GM18868 (cell line): ENCODE measurements at regions not wholly inside any gene's neighbourhood (a gene's known extent, or its start where the extent isn't known, plus 50 kb on each side); places are given as distances from the start of the nearest gene placed in this dataset.
"Not testable (repeated sequence)": the region's sequence is repeated elsewhere in the genome, so short reads cannot be mapped to it uniquely, and the experiment has no call there.

Experiments
- ATAC-seq: cut with Tn5 transposase; IDR thresholded peaks from one replicate; pipeline ENCODE4 v1.9.1; 2021; ENCODE audit warnings: mild to moderate bottlenecking, moderate library complexity; ENCODE audit not compliant: unreplicated experiment

- ATAC-seq: no peak
These were observed 344.1 kb downstream of the SH2D1A start for GRCh38 chrX:124690495-124690894.

GRCh38 chrX:124699876-124700275 lies 353.5 kb downstream of the SH2D1A start:
- ATAC-seq: no peak

GRCh38 chrX:124717537-124717936 lies 371.2 kb downstream of the SH2D1A start:
- no peak for ATAC-seq

- ATAC-seq: no peak
These were observed 372.7 kb downstream of the SH2D1A start for GRCh38 chrX:124719060-124719459.

DNA sequence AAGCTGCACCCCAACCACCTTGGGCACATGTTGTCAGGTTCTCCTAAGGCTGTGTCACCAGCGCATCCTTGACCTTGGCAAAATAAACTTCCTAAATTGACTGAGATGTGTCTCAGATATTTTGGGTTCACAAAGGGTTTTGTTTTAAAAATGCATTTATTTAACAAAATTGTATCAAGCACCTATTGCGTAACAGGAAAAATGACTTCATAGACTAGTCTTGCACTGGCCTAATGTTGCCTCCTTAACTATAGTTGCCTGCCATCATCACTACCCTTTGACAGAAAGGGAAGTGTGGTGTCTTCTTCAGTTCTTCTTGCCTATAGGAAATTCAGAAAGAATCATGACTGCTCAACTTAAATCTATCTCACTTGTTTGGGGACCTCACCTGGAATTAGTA lies 374.2 kb downstream of the SH2D1A start:
- no peak for ATAC-seq

DNA sequence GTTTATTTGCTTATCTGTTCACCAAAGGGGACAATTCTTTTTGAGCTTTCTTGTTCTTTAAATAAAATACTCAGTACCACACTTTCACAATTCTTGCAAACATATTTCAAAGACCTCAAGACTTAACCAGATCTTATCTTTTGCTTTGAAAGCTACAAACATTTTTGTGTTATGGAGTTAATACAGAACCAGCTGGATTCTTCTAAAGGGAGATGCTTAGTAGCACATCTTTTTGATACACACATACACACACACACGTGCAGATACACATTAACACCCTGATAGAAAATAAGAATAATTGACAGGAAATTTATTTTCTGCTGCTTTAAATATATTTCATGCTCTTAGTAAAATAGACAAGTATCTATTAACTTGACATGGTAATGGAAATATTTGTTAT lies 379.1 kb downstream of the SH2D1A start:
- no peak for ATAC-seq

GRCh38 chrX:124726292-124726691 lies 379.9 kb downstream of the SH2D1A start:
- ATAC-seq: no peak

GRCh38 chrX:124726881-124727280 lies 380.5 kb downstream of the SH2D1A start:
- no peak for ATAC-seq

- ATAC-seq: no peak
These were observed 390.3 kb downstream of the SH2D1A start for GRCh38 chrX:124736553-124737270.

GRCh38 chrX:124737771-124738170 lies 391.4 kb downstream of the SH2D1A start:
- ATAC-seq: no peak

DNA sequence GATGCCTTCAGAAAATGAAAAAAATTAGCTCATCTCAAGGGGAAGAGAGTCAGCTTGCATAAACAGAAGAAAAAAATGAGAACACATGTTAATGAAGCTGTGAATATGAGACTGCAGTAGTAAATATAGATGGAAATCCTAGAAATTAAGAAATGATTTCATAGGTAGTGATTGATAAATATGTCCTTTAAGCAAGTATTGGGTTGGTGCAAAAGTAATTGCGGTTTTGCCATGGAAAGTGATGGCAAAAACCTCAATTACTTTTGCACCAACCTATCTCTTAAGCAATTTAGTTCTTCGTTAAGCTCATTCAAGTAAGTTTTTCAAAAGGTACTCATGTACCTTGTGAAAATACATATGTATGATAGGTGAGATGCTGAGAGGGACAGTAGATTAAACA lies 400.9 kb downstream of the SH2D1A start:
- ATAC-seq: no peak

DNA sequence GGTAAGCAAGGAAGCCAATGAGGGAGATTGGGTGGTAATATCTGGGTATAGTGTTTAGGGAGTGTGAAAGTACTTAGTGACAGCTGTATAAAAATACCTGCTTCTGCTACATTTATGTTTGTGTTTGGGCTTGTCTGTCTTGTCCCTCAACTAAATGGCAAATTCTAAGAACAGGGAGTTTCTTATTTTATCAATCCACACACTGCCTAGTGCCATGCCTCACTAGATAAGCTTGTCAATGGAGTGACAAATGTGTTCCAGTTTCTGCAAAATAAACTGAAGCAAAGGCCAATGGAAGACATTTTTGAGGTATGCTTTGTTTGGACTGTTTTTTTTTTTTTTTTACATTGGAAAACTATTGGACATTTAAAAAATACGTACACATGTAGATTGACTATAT lies 418.0 kb downstream of the SH2D1A start:
- no peak for ATAC-seq

- no peak for ATAC-seq
These were observed 422.8 kb downstream of the SH2D1A start for GRCh38 chrX:124769166-124769565.

DNA sequence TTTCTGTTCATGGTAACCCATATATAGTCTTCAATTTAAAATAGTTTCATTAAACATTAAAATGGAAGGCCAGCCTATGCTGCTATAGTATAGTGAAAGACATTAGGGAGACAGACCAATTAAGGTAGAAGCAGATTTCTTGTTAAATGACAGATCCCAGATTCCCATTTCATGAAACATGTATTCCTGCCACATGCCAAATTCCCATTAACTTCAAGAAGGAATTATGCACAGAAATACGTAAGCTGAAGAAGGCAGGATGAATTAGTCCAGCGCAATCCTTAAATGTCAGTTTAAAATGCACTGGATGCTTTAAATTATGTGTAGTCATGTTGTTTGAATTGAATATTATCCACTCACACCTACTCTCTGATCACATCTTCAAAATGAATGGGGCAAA lies 424.9 kb downstream of the SH2D1A start:
- ATAC-seq: no peak

DNA sequence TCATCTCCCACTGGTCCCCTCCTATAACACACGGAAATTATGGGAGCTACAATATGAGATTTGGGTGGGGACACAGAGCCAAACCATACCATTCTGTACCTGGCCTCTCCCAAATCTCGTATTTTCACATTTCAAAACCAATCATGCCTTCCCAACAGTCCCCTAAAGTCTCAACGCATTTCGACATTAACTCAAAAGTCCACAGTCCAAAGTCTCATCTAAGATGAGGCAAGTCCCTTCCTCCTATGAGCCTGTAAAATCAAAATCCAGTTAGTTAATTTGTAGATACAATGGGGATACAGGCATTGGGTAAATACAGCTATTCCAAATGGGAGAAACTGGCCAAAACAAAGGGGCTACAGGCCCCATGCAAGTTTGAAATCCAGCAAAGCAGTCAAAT lies 441.9 kb downstream of the SH2D1A start:
- not testable (repeated sequence) for ATAC-seq

GRCh38 chrX:124789874-124790273 lies 443.5 kb downstream of the SH2D1A start:
- ATAC-seq: not testable (repeated sequence)

DNA sequence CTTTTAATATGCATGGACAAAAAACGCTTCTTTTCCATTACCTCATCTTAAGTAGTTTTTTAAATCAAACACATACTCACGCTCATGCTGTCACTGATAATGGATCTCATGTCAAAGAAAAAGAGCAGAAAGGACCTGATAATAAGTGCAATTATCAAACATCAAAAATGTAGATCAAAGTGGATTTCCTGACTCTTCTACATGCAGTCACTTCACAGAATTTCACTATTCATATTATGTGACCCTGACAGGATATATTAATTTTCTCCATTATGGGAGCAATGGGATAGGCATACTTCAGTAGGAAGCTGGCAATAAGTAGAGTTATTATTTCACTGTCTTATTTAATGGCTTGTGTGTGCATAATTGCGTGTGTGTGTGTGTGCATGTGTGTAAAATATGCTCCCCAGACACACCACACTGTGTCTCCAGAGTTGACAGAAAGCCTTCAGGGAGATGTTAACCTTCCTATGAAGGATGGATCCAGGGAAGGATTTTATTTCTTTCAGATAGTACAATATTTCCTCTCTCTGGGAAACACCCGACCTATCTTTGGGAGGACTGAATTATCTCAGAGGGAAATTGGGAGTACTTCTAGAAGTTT lies 445.2 kb downstream of the SH2D1A start:
- no peak for ATAC-seq

DNA sequence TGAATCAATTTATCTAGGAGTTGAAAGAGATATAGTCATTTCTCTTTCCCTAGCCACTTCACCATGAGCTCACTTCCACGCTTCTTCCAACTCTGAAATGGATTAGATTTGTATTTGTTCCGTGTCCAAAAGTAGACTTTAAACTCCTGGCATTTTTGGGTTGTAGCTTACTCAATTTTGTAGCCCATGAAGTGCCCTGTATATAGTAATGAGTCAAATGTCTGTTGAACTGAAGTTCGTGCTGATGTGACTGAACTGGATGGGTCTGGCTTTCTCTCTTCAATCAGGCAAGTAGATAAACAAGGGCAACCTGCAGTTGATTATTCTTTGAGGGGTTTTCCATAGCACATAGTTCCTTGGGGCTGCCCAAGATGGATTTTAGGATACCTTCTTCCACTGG lies 450.6 kb downstream of the SH2D1A start:
- ATAC-seq: no peak

DNA sequence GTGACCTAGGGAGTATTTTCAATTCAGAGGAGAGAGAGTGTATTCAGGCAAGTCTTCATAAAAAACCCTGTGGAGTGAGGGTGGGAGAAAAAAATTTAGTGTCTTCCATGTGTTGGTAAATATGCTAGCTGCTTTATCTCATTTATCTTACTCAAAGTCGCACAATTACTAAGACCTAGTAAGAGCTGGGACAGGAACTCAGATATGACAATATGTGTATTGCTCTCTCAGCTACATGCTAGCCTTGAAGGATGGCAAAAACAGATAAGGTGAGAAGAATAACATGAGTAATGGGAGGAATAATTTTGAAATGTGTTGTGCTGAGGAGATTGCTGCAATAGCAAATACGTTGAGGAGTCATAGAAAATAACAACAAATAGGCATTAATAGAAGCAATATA lies 458.6 kb downstream of the SH2D1A start:
- ATAC-seq: no peak

- ATAC-seq: no peak
These were observed 459.1 kb downstream of the SH2D1A start for GRCh38 chrX:124805486-124805885.

DNA sequence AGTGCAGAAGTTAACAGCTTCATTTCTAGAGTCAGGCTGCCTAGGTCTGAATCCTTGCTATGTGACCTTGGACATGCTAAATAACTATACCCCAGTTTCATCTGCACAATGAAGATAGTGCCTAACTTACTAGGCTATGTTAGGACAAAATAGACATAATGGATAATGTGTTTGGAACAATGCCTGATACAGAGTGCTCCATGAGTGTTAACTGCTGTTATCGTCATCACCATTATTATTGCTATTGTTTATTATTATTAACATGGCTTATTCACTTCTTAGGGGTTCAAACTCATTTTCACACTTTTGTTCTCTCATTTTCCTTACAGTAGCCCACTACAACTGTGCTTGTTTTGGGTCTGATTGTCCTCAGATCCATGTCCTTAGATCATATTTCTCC lies 467.7 kb downstream of the SH2D1A start:
- no peak for ATAC-seq

DNA sequence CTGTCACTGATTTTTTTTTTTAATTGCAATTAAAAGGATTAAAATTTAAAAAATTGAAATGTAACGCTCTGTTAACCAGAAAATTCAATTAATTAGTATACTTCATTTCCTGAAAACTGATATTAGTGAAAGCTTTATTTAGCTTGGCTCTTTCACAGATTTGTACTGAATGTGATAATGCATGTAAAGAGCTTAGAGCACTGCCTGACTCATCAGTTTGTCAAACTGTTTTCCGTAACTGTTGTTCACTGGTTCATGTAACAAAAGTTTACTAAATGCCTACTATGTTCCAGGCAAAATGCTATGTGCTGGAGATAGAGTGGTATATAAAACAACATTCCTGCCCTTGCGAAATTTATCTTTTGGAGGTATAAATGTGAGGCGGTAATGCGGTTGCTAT lies 471.7 kb downstream of the SH2D1A start:
- ATAC-seq: no peak

DNA sequence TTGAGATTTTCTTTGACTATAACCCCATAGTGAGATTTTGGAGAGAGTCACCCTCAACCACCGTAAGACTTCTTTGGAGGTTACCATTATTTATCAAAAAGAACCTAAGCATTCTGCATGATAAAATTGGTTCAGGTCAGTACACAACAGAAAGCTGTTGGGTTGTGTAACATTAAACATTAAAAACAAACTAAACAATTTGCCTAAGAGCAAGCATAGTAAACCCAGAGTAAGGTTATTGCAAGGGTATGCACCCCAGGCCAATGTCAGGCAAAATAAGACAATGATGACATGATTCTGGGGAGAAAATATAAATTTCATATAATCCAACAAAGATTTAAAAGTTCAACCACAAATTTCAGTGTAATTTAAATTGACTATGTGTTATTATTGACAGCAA lies 472.4 kb downstream of the SH2D1A start:
- ATAC-seq: no peak
